ENCODE measurements at regions not wholly inside any gene's neighbourhood (a gene's known extent, or its start where the extent isn't known, plus 50 kb on each side); places are given as distances from the start of the nearest gene placed in this dataset.
A peak's percentile ranks its signal among the peaks of the same experiment; 100 is the strongest.

- Histone ChIP-seq H3K4me2 (ENCODE audit: unreplicated experiment) (no peak overlapping the region), H3K9ac (no peak overlapping the region), H3K36me3 (ENCODE audit: low read depth) (no peaks in the 10 kb centered on the region), H3K9me2 (ENCODE audit: insufficient read depth) (no peaks in the 10 kb centered on the region), H4K20me1 (ENCODE audit: insufficient read depth) (no peaks in the 10 kb centered on the region), H3K9me3 (ENCODE audit: low read depth) (no peaks in the 10 kb centered on the region), H3K27ac (no peak overlapping the region), H3K4me1 (ENCODE audit: insufficient read depth) (0 out of 2 replicates have a peak, but pooled peaks cover 6% of the 10 kb centered on the region), H3K79me2 (ENCODE audit: insufficient read depth) (no peaks in the 10 kb centered on the region), H3F3A (ENCODE audit: insufficient read depth) (no peaks in the 10 kb centered on the region), H3K4me3 (no peak overlapping the region), H2AFZ (peak overlapping the region; percentile 62; the same call in 1 of the 2 replicates), H3K27me3 (replicated peaks; ENCODE audit: insufficient read depth) (no peaks in the 10 kb centered on the region)
- 92 to 94% methylated on average over 4 of the region's 4 CpGs for WGBS, 2 experiments (ENCODE audit: low coverage in 1 of 2, low lambda C conversion rate in 2 of 2, missing lambda C conversion rate in 2 of 2)
- TF ChIP-seq EZH2 (IDR thresholded peaks at IDR 0.05; ENCODE audit: insufficient read depth, poor library complexity, severe bottlenecking), result no peak
- TF ChIP-seq EZH2phosphoT487 (IDR thresholded peaks at IDR 0.05; ENCODE audit: insufficient read depth, low read depth), result no peak
- in situ Hi-C loops (cut with MboI), result no loop called here
- DNase-seq, result no peak
These were observed 271.8 kb downstream of the PRL start for GRCh38 chr6:22024973-22025467.

- no peaks in the 10 kb centered on the region for H3K36me3 ChIP-seq (ENCODE audit: low read depth)
- in situ Hi-C loops (cut with MboI), result no loop called here
- H3K27ac ChIP-seq, result no peak overlapping the region
- H3K9me2 ChIP-seq (ENCODE audit: insufficient read depth), result no peaks in the 10 kb centered on the region
- no peak overlapping the region for H3K9ac ChIP-seq
- H3K4me2 ChIP-seq (ENCODE audit: unreplicated experiment), result no peak overlapping the region
- H3F3A ChIP-seq (ENCODE audit: insufficient read depth), result no peaks in the 10 kb centered on the region
- TF ChIP-seq EZH2phosphoT487 (IDR thresholded peaks at IDR 0.05; ENCODE audit: insufficient read depth, low read depth) (no peak), EZH2 (IDR thresholded peaks at IDR 0.05; ENCODE audit: insufficient read depth, poor library complexity, severe bottlenecking) (no peak)
- H3K79me2 ChIP-seq (ENCODE audit: insufficient read depth), result no peaks in the 10 kb centered on the region
- WGBS, 2 experiments (ENCODE audit: low coverage in 1 of 2, low lambda C conversion rate in 2 of 2, missing lambda C conversion rate in 2 of 2), result 47 to 52% methylated on average over 9 of the region's 9 CpGs
- H3K4me3 ChIP-seq, result no peak overlapping the region
- H3K27me3 ChIP-seq (replicated peaks; ENCODE audit: insufficient read depth), result no peaks in the 10 kb centered on the region
- 0 out of 2 replicates have a peak, but pooled peaks cover 6% of the 10 kb centered on the region for H3K4me1 ChIP-seq (ENCODE audit: insufficient read depth)
- H2AFZ ChIP-seq, result peak overlapping the region; percentile 62
- peak; percentile 48 for DNase-seq
- H4K20me1 ChIP-seq (ENCODE audit: insufficient read depth), result no peaks in the 10 kb centered on the region
- no peaks in the 10 kb centered on the region for H3K9me3 ChIP-seq (ENCODE audit: low read depth)
These were observed 271.2 kb downstream of the PRL start for GRCh38 chr6:22025468-22026163.

DNA sequence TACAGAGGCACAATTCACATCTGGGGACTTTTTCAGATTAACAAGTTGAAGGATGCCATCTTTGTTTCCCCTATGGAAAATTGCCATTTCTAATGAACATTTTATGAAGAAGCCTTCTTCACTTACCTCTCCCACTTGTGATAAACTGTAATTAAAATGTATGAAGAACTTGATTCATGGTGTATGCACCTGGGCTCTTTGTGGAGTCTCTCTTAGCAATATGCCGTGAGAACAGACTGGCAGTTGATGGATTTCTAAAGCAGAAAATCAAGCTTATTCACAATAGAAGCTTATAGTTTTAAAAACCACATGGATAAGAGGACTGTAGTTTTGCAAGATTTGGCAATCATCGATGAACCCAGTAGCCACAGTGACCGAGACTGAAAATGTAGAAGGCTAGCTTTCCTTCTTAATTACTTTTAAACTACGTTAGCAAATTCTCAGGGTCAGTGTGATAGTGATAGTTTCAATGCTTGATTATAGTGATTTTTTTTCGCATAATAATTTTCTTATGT lies 270.6 kb downstream of the PRL start:
- H3K27me3 ChIP-seq (replicated peaks; ENCODE audit: insufficient read depth), result no peaks in the 10 kb centered on the region
- no peak overlapping the region for H3K27ac ChIP-seq
- peak overlapping the region; percentile 62; the same call in 1 of the 2 replicates for H2AFZ ChIP-seq
- 68 to 72% methylated on average over 5 of the region's 5 CpGs for WGBS, 2 experiments (ENCODE audit: low coverage in 1 of 2, low lambda C conversion rate in 2 of 2, missing lambda C conversion rate in 2 of 2)
- no peaks in the 10 kb centered on the region for H3K36me3 ChIP-seq (ENCODE audit: low read depth)
- no peaks in the 10 kb centered on the region for H3K79me2 ChIP-seq (ENCODE audit: insufficient read depth)
- H3K9me2 ChIP-seq (ENCODE audit: insufficient read depth), result no peaks in the 10 kb centered on the region
- no peaks in the 10 kb centered on the region for H3F3A ChIP-seq (ENCODE audit: insufficient read depth)
- TF ChIP-seq EZH2phosphoT487 (IDR thresholded peaks at IDR 0.05; ENCODE audit: insufficient read depth, low read depth), result no peak
- no peak for DNase-seq
- H3K4me2 ChIP-seq (ENCODE audit: unreplicated experiment), result no peak overlapping the region
- 0 out of 2 replicates have a peak, but pooled peaks cover 6% of the 10 kb centered on the region for H3K4me1 ChIP-seq (ENCODE audit: insufficient read depth)
- no peaks in the 10 kb centered on the region for H3K9me3 ChIP-seq (ENCODE audit: low read depth)
- in situ Hi-C loops (cut with MboI), result no loop called here
- no peaks in the 10 kb centered on the region for H4K20me1 ChIP-seq (ENCODE audit: insufficient read depth)
- H3K4me3 ChIP-seq, result no peak overlapping the region
- H3K9ac ChIP-seq, result no peak overlapping the region

DNA sequence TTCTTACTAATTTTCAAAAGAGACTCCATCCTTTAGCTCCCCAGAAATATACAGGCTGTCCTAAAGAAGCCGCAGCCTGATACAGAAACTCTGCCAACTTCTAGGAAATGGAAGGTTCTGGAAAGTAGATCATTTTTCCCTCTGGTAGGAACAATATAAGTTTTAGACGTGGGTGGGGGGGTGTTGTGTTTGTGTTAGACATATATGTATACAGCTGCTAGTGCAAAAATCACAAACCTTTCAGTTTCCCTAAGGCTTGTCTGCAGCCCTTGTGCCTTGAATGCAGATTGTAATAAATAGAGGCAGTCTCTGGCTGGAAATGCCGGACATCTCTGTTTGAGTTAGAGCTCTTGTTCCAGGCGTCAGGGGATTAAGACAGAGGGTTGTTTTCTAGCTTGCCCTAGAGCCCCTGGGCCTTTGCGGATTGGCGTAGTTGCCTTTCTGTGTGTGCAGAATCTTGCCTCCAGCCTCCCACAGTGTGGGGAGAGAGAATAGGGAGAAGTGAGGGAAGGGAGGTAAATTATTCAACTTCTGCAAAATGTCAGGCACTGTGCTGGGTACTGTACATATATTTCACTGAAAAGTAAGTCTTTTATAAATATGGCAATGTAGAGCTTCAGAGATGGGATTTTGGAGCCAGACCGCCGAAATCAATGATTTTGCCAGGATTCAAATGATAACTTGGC lies 269.7 kb downstream of the PRL start:
- H3K4me3 ChIP-seq, result no peak overlapping the region
- H3F3A ChIP-seq (ENCODE audit: insufficient read depth), result no peaks in the 10 kb centered on the region
- H3K36me3 ChIP-seq (ENCODE audit: low read depth), result no peaks in the 10 kb centered on the region
- WGBS, 2 experiments (ENCODE audit: low coverage in 1 of 2, low lambda C conversion rate in 2 of 2, missing lambda C conversion rate in 2 of 2), result 84 to 85% methylated on average over 8 of the region's 8 CpGs
- no peak overlapping the region for H3K27ac ChIP-seq
- H3K27me3 ChIP-seq (replicated peaks; ENCODE audit: insufficient read depth), result no peaks in the 10 kb centered on the region
- no peaks in the 10 kb centered on the region for H3K9me3 ChIP-seq (ENCODE audit: low read depth)
- no peak overlapping the region for H2AFZ ChIP-seq
- no peak for DNase-seq
- 0 out of 2 replicates have a peak, but pooled peaks cover 6% of the 10 kb centered on the region for H3K4me1 ChIP-seq (ENCODE audit: insufficient read depth)
- H3K79me2 ChIP-seq (ENCODE audit: insufficient read depth), result no peaks in the 10 kb centered on the region
- H3K4me2 ChIP-seq (ENCODE audit: unreplicated experiment), result no peak overlapping the region
- TF ChIP-seq EZH2 (IDR thresholded peaks at IDR 0.05; ENCODE audit: insufficient read depth, poor library complexity, severe bottlenecking) (no peak), EZH2phosphoT487 (IDR thresholded peaks at IDR 0.05; ENCODE audit: insufficient read depth, low read depth) (no peak)
- H4K20me1 ChIP-seq (ENCODE audit: insufficient read depth), result no peaks in the 10 kb centered on the region
- no peak overlapping the region for H3K9ac ChIP-seq
- in situ Hi-C loops (cut with MboI), result no loop called here
- no peaks in the 10 kb centered on the region for H3K9me2 ChIP-seq (ENCODE audit: insufficient read depth)
